ENCODE measurements at regions not wholly inside any gene's neighbourhood (a gene's known extent, or its start where the extent isn't known, plus 50 kb on each side); places are given as distances from the start of the nearest gene placed in this dataset.

GRCh38 chr9:111108946-111109345 lies 70.7 kb upstream of the LPAR1 start:
- Histone ChIP-seq H3K4me2 (ENCODE audit: insufficient read depth, low read length) (no peak overlapping the region), H3K36me3 (ENCODE audit: control insufficient read depth in 2 of 2, extremely low read depth in 1 of 2, insufficient read depth in 2 of 2, low read length in 2 of 2) (no peaks in the 10 kb centered on the region), H3K4me1 (ENCODE audit: control insufficient read depth, extremely low read depth, insufficient read depth, low read length) (no peaks in the 10 kb centered on the region), H2AFZ (ENCODE audit: low read depth, low read length) (no peak overlapping the region), H4K20me1 (replicated peaks; ENCODE audit: control insufficient read depth, extremely low read depth, insufficient read depth, low read length) (no peaks in the 10 kb centered on the region), H3K9ac (replicated peaks; ENCODE audit: extremely low read depth, insufficient read depth, low read length) (no peak overlapping the region), H3K9me3 (replicated peaks; ENCODE audit: control insufficient read depth, insufficient read depth, low read length) (no peaks in the 10 kb centered on the region), H3K4me3 (replicated peaks in 1 of 3; ENCODE audit: insufficient read depth in 1 of 3, low read depth in 1 of 3, low read length in 3 of 3) (no peak overlapping the region), H3K27me3 (ENCODE audit: control insufficient read depth in 2 of 2, insufficient read depth in 2 of 2, low read length in 2 of 2) (no peaks in the 10 kb centered on the region), H3K27ac (ENCODE audit: insufficient read depth, low read depth, low read length) (no peak overlapping the region), H3K79me2 (ENCODE audit: control insufficient read depth, insufficient read depth, low read length) (no peaks in the 10 kb centered on the region), H3K9me1 (replicated peaks; ENCODE audit: control insufficient read depth, extremely low read depth, insufficient read depth, low read length) (no peaks in the 10 kb centered on the region)
- no peak for DNase-seq (ENCODE audit: low read depth, low spot score)
- no TSS peak for BruUV-seq (replicated peaks)
- no peak for FAIRE-seq
- ChIA-PET CTCF (no interaction called here), POLR2A (no interaction called here)
- TF ChIP-seq, protein P1, sequence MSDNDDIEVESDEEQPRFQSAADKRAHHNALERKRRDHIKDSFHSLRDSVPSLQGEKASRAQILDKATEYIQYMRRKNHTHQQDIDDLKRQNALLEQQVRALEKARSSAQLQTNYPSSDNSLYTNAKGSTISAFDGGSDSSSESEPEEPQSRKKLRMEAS (IDR thresholded peaks at IDR 0.05; ENCODE audit: insufficient read depth, insufficient read length) = no peak
- no peak for TF ChIP-seq MYC (IDR thresholded peaks at IDR 0.05; ENCODE audit: low read depth, low read length)
- no peak for TF ChIP-seq POLR2AphosphoS5 (IDR thresholded peaks at IDR 0.05; ENCODE audit: insufficient read depth, low read depth, low read length)
- no peak for TF ChIP-seq POLR2A (IDR thresholded peaks at IDR 0.05; ENCODE audit: low read depth, low read length)
- TF ChIP-seq, protein P2, sequence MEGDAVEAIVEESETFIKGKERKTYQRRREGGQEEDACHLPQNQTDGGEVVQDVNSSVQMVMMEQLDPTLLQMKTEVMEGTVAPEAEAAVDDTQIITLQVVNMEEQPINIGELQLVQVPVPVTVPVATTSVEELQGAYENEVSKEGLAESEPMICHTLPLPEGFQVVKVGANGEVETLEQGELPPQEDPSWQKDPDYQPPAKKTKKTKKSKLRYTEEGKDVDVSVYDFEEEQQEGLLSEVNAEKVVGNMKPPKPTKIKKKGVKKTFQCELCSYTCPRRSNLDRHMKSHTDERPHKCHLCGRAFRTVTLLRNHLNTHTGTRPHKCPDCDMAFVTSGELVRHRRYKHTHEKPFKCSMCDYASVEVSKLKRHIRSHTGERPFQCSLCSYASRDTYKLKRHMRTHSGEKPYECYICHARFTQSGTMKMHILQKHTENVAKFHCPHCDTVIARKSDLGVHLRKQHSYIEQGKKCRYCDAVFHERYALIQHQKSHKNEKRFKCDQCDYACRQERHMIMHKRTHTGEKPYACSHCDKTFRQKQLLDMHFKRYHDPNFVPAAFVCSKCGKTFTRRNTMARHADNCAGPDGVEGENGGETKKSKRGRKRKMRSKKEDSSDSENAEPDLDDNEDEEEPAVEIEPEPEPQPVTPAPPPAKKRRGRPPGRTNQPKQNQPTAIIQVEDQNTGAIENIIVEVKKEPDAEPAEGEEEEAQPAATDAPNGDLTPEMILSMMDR (IDR thresholded peaks at IDR 0.05; ENCODE audit: extremely low read depth in 1 of 2, insufficient read depth in 1 of 2, low read depth in 1 of 2, low read length in 2 of 2) = no peak
- TF ChIP-seq GATA2 (IDR thresholded peaks at IDR 0.05; ENCODE audit: insufficient read depth, insufficient read length, low read depth, low read length) = no peak
- no peak for TF ChIP-seq FOS (IDR thresholded peaks at IDR 0.05; ENCODE audit: borderline replicate concordance, insufficient read depth, low read length)
- no peak for TF ChIP-seq EZH2 (IDR thresholded peaks at IDR 0.05; ENCODE audit: borderline replicate concordance, low read depth, low read length, severe bottlenecking)
- no peak for TF ChIP-seq JUN (IDR thresholded peaks at IDR 0.05; ENCODE audit: borderline replicate concordance, insufficient read depth, insufficient read length, low read depth)
- intact Hi-C loops (cut with micrococcal nuclease) = no loop called here
- dilution Hi-C loops (cut with MboI; ENCODE audit: extremely low pct_ligation_motif_present, low sequenced_read_pairs) = no loop called here

Data from endothelial cell of umbilical vein (primary cell).